H1 (cell line): ENCODE measurements at regions not wholly inside any gene's neighbourhood (a gene's known extent, or its start where the extent isn't known, plus 50 kb on each side); places are given as distances from the start of the nearest gene placed in this dataset.
A peak's percentile ranks its signal among the peaks of the same experiment; 100 is the strongest.

Experiments
- CTCF ChIA-PET: fragments of 300-600 bp; sonication (Branson Sonifier 250); formaldehyde crosslinking; loops from one replicate; lab custom pipeline; 2021; ENCODE audit not compliant: partially characterized antibody; lab: Charles Lee
- POLR2A ChIA-PET: fragments of 300-600 bp; sonication (Branson Sonifier 250); formaldehyde crosslinking; loops from one replicate; lab custom pipeline; 2021; ENCODE audit warnings: inconsistent platforms; ENCODE audit not compliant: partially characterized antibody; lab: Charles Lee
- DNase-seq, 2 experiments: peaks; one replicate each; pipeline versions ENCODE4 v3.0.0 to v3.0.0-alpha.2; 2010 to 2022; ENCODE audit warnings: low spot score in 2 of 2, low read depth in 1 of 2, mixed read lengths in 1 of 2
- FAIRE-seq: peaks from 2 replicates; lab custom pipeline; 2011; peaks lifted over from hg19 to GRCh38; lab: Jason Lieb, UNC
- H2AFZ ChIP-seq: 2 replicates; pipeline ENCODE4 v1.8.1; 2012; ENCODE audit warnings: low read length, inconsistent platforms
- H2AK5ac ChIP-seq: 2 replicates; pipeline ENCODE4 v1.6.1; 2013; ENCODE audit warnings: low read depth, low read length
- H2BK120ac ChIP-seq: replicated peaks from 2 replicates; pipeline ENCODE3; 2013; ENCODE audit warnings: low read depth, low read length, inconsistent platforms
- H2BK12ac ChIP-seq: 2 replicates; pipeline ENCODE4 v1.6.1; 2013; ENCODE audit warnings: low read depth, low read length
- H2BK15ac ChIP-seq: 2 replicates; pipeline ENCODE4 v1.6.1; 2013; ENCODE audit warnings: low read length
- H2BK20ac ChIP-seq: 2 replicates; pipeline ENCODE4 v1.6.1; 2013; ENCODE audit warnings: low read length
- H2BK5ac ChIP-seq: 2 replicates; pipeline ENCODE4 v1.6.1; 2013; ENCODE audit warnings: low read depth, low read length
- H3K14ac ChIP-seq: 2 replicates; pipeline ENCODE4 v1.6.1; 2013; ENCODE audit warnings: inconsistent platforms; ENCODE audit not compliant: insufficient read length
- H3K18ac ChIP-seq: 2 replicates; pipeline ENCODE4 v1.6.1; 2013; ENCODE audit warnings: low read length; ENCODE audit errors: extremely low read depth
- H3K23ac ChIP-seq: 2 replicates; pipeline ENCODE4 v1.6.1; 2013; ENCODE audit warnings: inconsistent platforms; ENCODE audit not compliant: insufficient read length
- H3K23me2 ChIP-seq: 2 replicates; pipeline ENCODE4 v1.6.1; 2013; ENCODE audit warnings: low read depth, low read length
- H3K27ac ChIP-seq: 2 replicates; pipeline ENCODE4 v1.6.1; 2011; ENCODE audit warnings: low read depth, low read length, inconsistent platforms
- H3K27me3 ChIP-seq, 4 experiments: replicated peaks in 1 of 4; 1 replicate in 1 of 4; 2 replicates in 3 of 4; pipeline versions ENCODE4 v1.6.1 to v1.8.1; 2011 to 2013; ENCODE audit warnings: low read length in 3 of 4, mild to moderate bottlenecking in 3 of 4, inconsistent platforms in 2 of 4, mixed read lengths in 2 of 4, moderate library complexity in 1 of 4; ENCODE audit not compliant: control insufficient read depth in 3 of 4, insufficient read depth in 3 of 4; ENCODE audit errors: extremely low read depth in 1 of 4
- H3K36me3 ChIP-seq, 4 experiments: 2 replicates each; pipeline versions ENCODE4 v1.6.1 to v1.8.1; 2011 to 2013; ENCODE audit warnings: mild to moderate bottlenecking in 4 of 4, low read length in 3 of 4, moderate library complexity in 2 of 4, control low read depth in 1 of 4, inconsistent platforms in 1 of 4; ENCODE audit not compliant: insufficient read depth in 4 of 4, control insufficient read depth in 2 of 4
- H3K4ac ChIP-seq: replicated peaks from 2 replicates; pipeline ENCODE3; 2013; ENCODE audit warnings: low read length, low read depth, mixed read lengths, inconsistent platforms; ENCODE audit not compliant: insufficient read length
- H3K4me1 ChIP-seq, 4 experiments: replicated peaks in 1 of 4; 1 replicate in 1 of 4; 2 replicates in 3 of 4; pipeline versions ENCODE4 v1.6.1 to v1.8.1; 2011 to 2013; ENCODE audit warnings: low read length in 3 of 4, inconsistent platforms in 2 of 4, mixed read lengths in 1 of 4; ENCODE audit not compliant: insufficient read depth in 4 of 4, control insufficient read depth in 3 of 4
- H3K4me2 ChIP-seq, 2 experiments: 2 replicates each; pipeline versions ENCODE4 v1.6.1 to v1.8.1; 2011 to 2013; ENCODE audit warnings: low read depth in 2 of 2, low read length in 2 of 2, control low read depth in 1 of 2, inconsistent platforms in 1 of 2, mild to moderate bottlenecking in 1 of 2; ENCODE audit not compliant: insufficient read depth in 1 of 2
- H3K4me3 ChIP-seq, 4 experiments: fragments of 200-600, 300-600 bp in 1 of 4; sonication (generic), shearing (Covaris generic), sonication (Bioruptor Twin) in 1 of 4; 2 replicates each; pipeline versions ENCODE4 v1.5.1 to v1.8.1; 2011 to 2016; ENCODE audit warnings: low read length in 4 of 4, low read depth in 3 of 4, control low read depth in 2 of 4, inconsistent platforms in 2 of 4, mild to moderate bottlenecking in 2 of 4, mixed read lengths in 1 of 4, moderate library complexity in 1 of 4; ENCODE audit not compliant: insufficient read depth in 2 of 4; ENCODE audit errors: extremely low read depth in 1 of 4
- H3K56ac ChIP-seq: replicated peaks from 2 replicates; pipeline ENCODE3; 2013; ENCODE audit warnings: low read depth, mild to moderate bottlenecking, mixed read lengths, low read length, inconsistent platforms; ENCODE audit not compliant: insufficient read length
- H3K79me1 ChIP-seq: 2 replicates; pipeline ENCODE4 v1.6.1; 2013; ENCODE audit warnings: low read depth, low read length, control low read depth
- H3K79me2 ChIP-seq, 2 experiments: 2 replicates each; pipeline versions ENCODE4 v1.6.1 to v1.8.1; 2012 to 2013; ENCODE audit warnings: low read length in 2 of 2, mild to moderate bottlenecking in 2 of 2, inconsistent platforms in 1 of 2; ENCODE audit not compliant: insufficient read depth in 2 of 2, control insufficient read depth in 1 of 2
- H3K9ac ChIP-seq, 4 experiments: replicated peaks in 1 of 4; 1 replicate in 1 of 4; 2 replicates in 3 of 4; pipeline versions ENCODE4 v1.6.1 to v1.8.1; 2011 to 2013; ENCODE audit warnings: low read depth in 3 of 4, low read length in 3 of 4, control low read depth in 2 of 4, mild to moderate bottlenecking in 2 of 4, moderate library complexity in 2 of 4, inconsistent platforms in 1 of 4; ENCODE audit errors: extremely low read depth in 1 of 4
- H3K9me3 ChIP-seq, 2 experiments: 2 replicates each; pipeline versions ENCODE4 v1.6.1 to v1.8.1; 2012 to 2013; ENCODE audit warnings: mild to moderate bottlenecking in 2 of 2, moderate library complexity in 2 of 2, control low read depth in 1 of 2, inconsistent platforms in 1 of 2, low read depth in 1 of 2, low read length in 1 of 2, mixed read lengths in 1 of 2; ENCODE audit not compliant: insufficient read depth in 2 of 2
- H4K20me1 ChIP-seq, 2 experiments: replicated peaks in 1 of 2; 2 replicates each; pipeline versions ENCODE3 to v1.8.1; 2011 to 2013; ENCODE audit warnings: inconsistent platforms in 2 of 2, low read length in 2 of 2, mild to moderate bottlenecking in 1 of 2; ENCODE audit not compliant: insufficient read depth in 2 of 2, control insufficient read depth in 1 of 2
- H4K5ac ChIP-seq: 2 replicates; pipeline ENCODE4 v1.6.1; 2013; ENCODE audit warnings: low read length, low read depth, mixed read lengths, inconsistent platforms; ENCODE audit not compliant: insufficient read length
- H4K8ac ChIP-seq: 2 replicates; pipeline ENCODE4 v1.8.0; 2013; ENCODE audit warnings: mild to moderate bottlenecking, moderate library complexity, low read length, inconsistent platforms; ENCODE audit not compliant: insufficient read depth; ENCODE audit errors: extremely low read depth
- H4K91ac ChIP-seq: replicated peaks from 2 replicates; pipeline ENCODE3; 2013; ENCODE audit warnings: low read length, mixed read lengths, inconsistent platforms; ENCODE audit not compliant: insufficient read length
- ATF2 ChIP-seq: IDR thresholded peaks from 2 replicates; pipeline ENCODE4 v1.6.1; 2012; ENCODE audit warnings: low read length, inconsistent platforms
- BCL11A ChIP-seq, 2 experiments: IDR thresholded peaks; one replicate each; pipeline ENCODE4 v1.6.1; 2011; ENCODE audit warnings: low read depth in 2 of 2, low read length in 2 of 2, mild to moderate bottlenecking in 2 of 2
- EGR1 ChIP-seq: IDR thresholded peaks from 2 replicates; pipeline ENCODE4 v1.6.1; 2011; ENCODE audit warnings: low read depth, low read length, borderline replicate concordance
- JUN ChIP-seq: IDR thresholded peaks from 2 replicates; pipeline ENCODE4 v1.6.1; 2011; ENCODE audit warnings: low read depth, mild to moderate bottlenecking, improper control_type of control experiment, low read length
- SIRT6 ChIP-seq: IDR thresholded peaks from one replicate; pipeline ENCODE4 v1.7.1; 2012; ENCODE audit warnings: low read length, inconsistent platforms
- SP1 ChIP-seq: IDR thresholded peaks from 2 replicates; pipeline ENCODE4 v1.6.1; 2011; ENCODE audit warnings: low read depth, low read length
- WGBS, 2 experiments: shearing (Covaris generic) in 1 of 2; methylation state at CpG; one replicate each; pipeline versions ENCODE4 v1.1.6 to v1.1.7; 2013 to 2015; ENCODE audit warnings: low lambda C conversion rate in 2 of 2, mixed read lengths in 2 of 2, inconsistent platforms in 1 of 2, low coverage in 1 of 2, missing lambda C conversion rate in 1 of 2; ENCODE audit not compliant: insufficient replicate concordance in 2 of 2, insufficient coverage in 1 of 2, insufficient read length in 1 of 2; ENCODE audit errors: extremely low coverage in 1 of 2, missing lambda C conversion rate in 1 of 2; 5-methylcytosine and 5-hydroxymethylcytosine counted together
- TF ChIP-seq, protein P1 (sequence below), 3 experiments: IDR thresholded peaks; 1 replicate in 2 of 3; 2 replicates in 1 of 3; pipeline versions ENCODE4 v1.5.1 to v1.6.1; 2011; ENCODE audit warnings: low read length in 3 of 3, mild to moderate bottlenecking in 3 of 3, inconsistent platforms in 2 of 3, low read depth in 1 of 3, moderate library complexity in 1 of 3; ENCODE audit not compliant: insufficient read depth in 1 of 3; ENCODE audit errors: control extremely low read depth in 1 of 3
- TF ChIP-seq, protein P2 (sequence below): IDR thresholded peaks from 2 replicates; pipeline ENCODE4 v1.6.1; 2012; ENCODE audit warnings: inconsistent platforms

GRCh38 chr20:53881362-53881761, 189.0 kb downstream of the BCAS1 start:
- CTCF ChIA-PET = interaction anchor here (2.8 to 3.7 kb wide), 2 partner anchors 10 to 34 kb away, joined by 14 to 27 read pairs; no protein-coding TSS in a partner anchor
- no peak overlapping the region for H2BK5ac ChIP-seq
- 93% methylated on average over 2 of the region's 3 CpGs; no CpG with 5 or more reads in 1 of the 2 experiments for WGBS, 2 experiments

More at GRCh38 chr20:53881362-53881761, 189.0 kb downstream of the BCAS1 start:
- Histone ChIP-seq H2BK120ac (no peak overlapping the region), H3K4me3 (no peak overlapping the region), H4K5ac (no peak overlapping the region), H3K23me2 (no peaks in the 10 kb centered on the region), H2AFZ (0 out of 2 replicates have a peak overlapping the region, but pooled peaks have one; percentile 40), H3K27me3 (no peaks in the 10 kb centered on the region), H3K9me3 (no peaks in the 10 kb centered on the region), H2BK15ac (0 out of 2 replicates have a peak overlapping the region, but pooled peaks have one; percentile 14), H3K79me1 (no peaks in the 10 kb centered on the region), H2AK5ac (no peak overlapping the region), H3K4ac (no peak overlapping the region), H3K18ac (no peak overlapping the region), H2BK12ac (no peak overlapping the region), H3K27ac (no peak overlapping the region), H3K56ac (no peak overlapping the region), H4K8ac (no peak overlapping the region), H3K14ac (no peak overlapping the region), H2BK20ac (0 out of 2 replicates have a peak overlapping the region, but pooled peaks have one; percentile 40), H3K36me3 (no peaks in the 10 kb centered on the region), H4K20me1 (no peaks in the 10 kb centered on the region), H4K91ac (no peak overlapping the region), H3K4me2 (no peak overlapping the region), H3K9ac (no peak overlapping the region), H3K4me1 (peaks cover 3 to 13% (median 9%) of the 10 kb centered on the region in 4 experiments; a peak in 5 of 7 replicates), H3K23ac (no peak overlapping the region), H3K79me2 (no peaks in the 10 kb centered on the region)
- no peak for FAIRE-seq
- no peak for DNase-seq
- TF ChIP-seq EGR1 = no peak
- TF ChIP-seq BCL11A (IDR thresholded peaks at IDR 0.05; ENCODE audit: low read depth in 2 of 2, low read length in 2 of 2) = no peak
- no peak for TF ChIP-seq JUN
- TF ChIP-seq SIRT6 = no peak
- no peak for TF ChIP-seq SP1
- no peak for TF ChIP-seq ATF2
- TF ChIP-seq, protein P1, sequence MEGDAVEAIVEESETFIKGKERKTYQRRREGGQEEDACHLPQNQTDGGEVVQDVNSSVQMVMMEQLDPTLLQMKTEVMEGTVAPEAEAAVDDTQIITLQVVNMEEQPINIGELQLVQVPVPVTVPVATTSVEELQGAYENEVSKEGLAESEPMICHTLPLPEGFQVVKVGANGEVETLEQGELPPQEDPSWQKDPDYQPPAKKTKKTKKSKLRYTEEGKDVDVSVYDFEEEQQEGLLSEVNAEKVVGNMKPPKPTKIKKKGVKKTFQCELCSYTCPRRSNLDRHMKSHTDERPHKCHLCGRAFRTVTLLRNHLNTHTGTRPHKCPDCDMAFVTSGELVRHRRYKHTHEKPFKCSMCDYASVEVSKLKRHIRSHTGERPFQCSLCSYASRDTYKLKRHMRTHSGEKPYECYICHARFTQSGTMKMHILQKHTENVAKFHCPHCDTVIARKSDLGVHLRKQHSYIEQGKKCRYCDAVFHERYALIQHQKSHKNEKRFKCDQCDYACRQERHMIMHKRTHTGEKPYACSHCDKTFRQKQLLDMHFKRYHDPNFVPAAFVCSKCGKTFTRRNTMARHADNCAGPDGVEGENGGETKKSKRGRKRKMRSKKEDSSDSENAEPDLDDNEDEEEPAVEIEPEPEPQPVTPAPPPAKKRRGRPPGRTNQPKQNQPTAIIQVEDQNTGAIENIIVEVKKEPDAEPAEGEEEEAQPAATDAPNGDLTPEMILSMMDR (IDR thresholded peaks at IDR 0.05; ENCODE audit: control extremely low read depth in 1 of 3, insufficient read depth in 1 of 3, low read depth in 1 of 3, low read length in 3 of 3) = no peak
- TF ChIP-seq, protein P2, sequence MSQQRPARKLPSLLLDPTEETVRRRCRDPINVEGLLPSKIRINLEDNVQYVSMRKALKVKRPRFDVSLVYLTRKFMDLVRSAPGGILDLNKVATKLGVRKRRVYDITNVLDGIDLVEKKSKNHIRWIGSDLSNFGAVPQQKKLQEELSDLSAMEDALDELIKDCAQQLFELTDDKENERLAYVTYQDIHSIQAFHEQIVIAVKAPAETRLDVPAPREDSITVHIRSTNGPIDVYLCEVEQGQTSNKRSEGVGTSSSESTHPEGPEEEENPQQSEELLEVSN = no peak
- POLR2A ChIA-PET = no interaction called here
